Trophoblast cell (in vitro differentiated cells and primary cell): ENCODE measurements at regions not wholly inside any gene's neighbourhood (a gene's known extent, or its start where the extent isn't known, plus 50 kb on each side); places are given as distances from the start of the nearest gene placed in this dataset.

Source experiments
- DNase-seq, 2 donors: peaks; one replicate each; pipeline ENCODE4 v3.0.0-alpha.2; 2016
- H2AFZ ChIP-seq: 2 replicates; pipeline ENCODE4 v1.6.1; 2013; ENCODE audit warnings: low read length, moderate library complexity, mild to moderate bottlenecking; ENCODE audit not compliant: insufficient read depth, poor library complexity
- H2AK5ac ChIP-seq: 2 replicates; pipeline ENCODE4 v1.6.1; 2013; ENCODE audit warnings: mild to moderate bottlenecking, low read length
- H2BK120ac ChIP-seq: 2 replicates; pipeline ENCODE4 v1.6.1; 2013; ENCODE audit warnings: low read length, mild to moderate bottlenecking, moderate library complexity; ENCODE audit not compliant: insufficient read depth, poor library complexity
- H2BK12ac ChIP-seq: 2 replicates; pipeline ENCODE4 v1.6.1; 2013; ENCODE audit warnings: mild to moderate bottlenecking, low read length, moderate library complexity
- H2BK5ac ChIP-seq: 2 replicates; pipeline ENCODE4 v1.6.1; 2013; ENCODE audit warnings: low read length, low read depth, moderate library complexity, mild to moderate bottlenecking; ENCODE audit not compliant: poor library complexity
- H3K14ac ChIP-seq: 2 replicates; pipeline ENCODE4 v1.6.1; 2013; ENCODE audit warnings: mild to moderate bottlenecking, low read length
- H3K18ac ChIP-seq: 2 replicates; pipeline ENCODE4 v1.6.1; 2013; ENCODE audit warnings: mild to moderate bottlenecking, low read length
- H3K23ac ChIP-seq: 2 replicates; pipeline ENCODE4 v1.6.1; 2013; ENCODE audit warnings: low read length
- H3K27ac ChIP-seq: 2 replicates; pipeline ENCODE4 v1.5.1; 2013; ENCODE audit warnings: low read depth, mild to moderate bottlenecking, inconsistent platforms, low read length, moderate library complexity
- H3K27me3 ChIP-seq: 2 replicates; pipeline ENCODE4 v1.6.1; 2013; ENCODE audit warnings: inconsistent platforms, mild to moderate bottlenecking, low read length, moderate library complexity; ENCODE audit not compliant: insufficient read depth
- H3K36me3 ChIP-seq, 2 experiments: 1 replicate in 1 of 2; 2 replicates in 1 of 2; pipeline ENCODE4 v1.6.1; 2013; ENCODE audit warnings: low read length in 2 of 2, mild to moderate bottlenecking in 2 of 2, moderate library complexity in 1 of 2; ENCODE audit not compliant: insufficient read depth in 2 of 2, control insufficient read depth in 1 of 2
- H3K4ac ChIP-seq: 2 replicates; pipeline ENCODE4 v1.6.1; 2013; ENCODE audit warnings: low read depth, mild to moderate bottlenecking, low read length, moderate library complexity
- H3K4me1 ChIP-seq, 2 experiments: 1 replicate in 1 of 2; 2 replicates in 1 of 2; pipeline ENCODE4 v1.6.1; 2013; ENCODE audit warnings: low read length in 2 of 2, mild to moderate bottlenecking in 2 of 2, moderate library complexity in 1 of 2; ENCODE audit not compliant: insufficient read depth in 2 of 2, control insufficient read depth in 1 of 2
- H3K4me2 ChIP-seq: 2 replicates; pipeline ENCODE4 v1.6.1; 2013; ENCODE audit warnings: inconsistent platforms, mild to moderate bottlenecking, low read length, moderate library complexity
- H3K4me3 ChIP-seq: 2 replicates; pipeline ENCODE4 v1.5.1; 2013; ENCODE audit warnings: mild to moderate bottlenecking, low read depth, low read length, inconsistent platforms
- H3K79me1 ChIP-seq: one replicate; pipeline ENCODE4 v1.6.1; 2013; ENCODE audit warnings: low read length
- H3K79me2 ChIP-seq: 2 replicates; pipeline ENCODE4 v1.6.1; 2013; ENCODE audit warnings: low read length, mild to moderate bottlenecking; ENCODE audit not compliant: control insufficient read depth, insufficient read depth, poor library complexity
- H3K9ac ChIP-seq: 2 replicates; pipeline ENCODE4 v1.6.1; 2013; ENCODE audit warnings: mild to moderate bottlenecking, low read length
- H3K9me3 ChIP-seq: 2 replicates; pipeline ENCODE4 v1.6.1; 2013; ENCODE audit warnings: low read depth, mild to moderate bottlenecking, control low read depth, inconsistent platforms, low read length; ENCODE audit not compliant: insufficient read depth
- H4K12ac ChIP-seq: 2 replicates; pipeline ENCODE4 v1.6.1; 2013; ENCODE audit warnings: low read depth, mild to moderate bottlenecking, low read length, moderate library complexity
- H4K8ac ChIP-seq: 2 replicates; pipeline ENCODE4 v1.6.1; 2013; ENCODE audit warnings: low read depth, mild to moderate bottlenecking, low read length, moderate library complexity
- H4K91ac ChIP-seq: one replicate; pipeline ENCODE4 v1.6.1; 2013; ENCODE audit warnings: low read depth, mild to moderate bottlenecking, low read length, moderate library complexity
- WGBS: extraction: QIAGEN DNeasy Blood & Tissue Kit; methylation state at CpG from one replicate; pipeline ENCODE4 v1.1.7; 2013; ENCODE audit warnings: missing lambda C conversion rate; ENCODE audit not compliant: insufficient read length, insufficient coverage; ENCODE audit errors: extremely low coverage; 5-methylcytosine and 5-hydroxymethylcytosine counted together

- H3K27me3 ChIP-seq, result no peaks in the 10 kb centered on the region
- no peaks in the 10 kb centered on the region for H3K79me2 ChIP-seq
- H3K79me1 ChIP-seq, result no peaks in the 10 kb centered on the region
- no peak overlapping the region for H3K18ac ChIP-seq
- H3K9me3 ChIP-seq, result no peaks in the 10 kb centered on the region
- no peak overlapping the region for H4K8ac ChIP-seq
- no peak overlapping the region for H3K4me2 ChIP-seq
- DNase-seq, result no peak
- no peak overlapping the region for H2BK12ac ChIP-seq
- H3K23ac ChIP-seq, result no peak overlapping the region
- no peak overlapping the region for H2AFZ ChIP-seq
- no peak overlapping the region for H4K91ac ChIP-seq
- no peak overlapping the region for H3K27ac ChIP-seq
- no peak overlapping the region for H4K12ac ChIP-seq
- no peak overlapping the region for H3K4me3 ChIP-seq
- no peak overlapping the region for H3K14ac ChIP-seq
- H2BK120ac ChIP-seq, result no peak overlapping the region
- H2BK5ac ChIP-seq, result no peak overlapping the region
- peaks cover 7 to 9% of the 10 kb centered on the region in 2 experiments for H3K4me1 ChIP-seq
- H3K36me3 ChIP-seq, result no peaks in the 10 kb centered on the region
- H3K4ac ChIP-seq, result no peak overlapping the region
- H2AK5ac ChIP-seq, result no peak overlapping the region
- H3K9ac ChIP-seq, result no peak overlapping the region
- no CpG with 5 or more reads among the region's 11 CpGs for WGBS
Measured at GRCh38 chr15:98445315-98445714, 203.0 kb upstream of the IGF1R start.

- no CpG with 5 or more reads among the region's 8 CpGs for WGBS
- H2BK5ac ChIP-seq, result no peak overlapping the region
- DNase-seq, result no peak
Measured at GRCh38 chr15:98446083-98446482, 202.3 kb upstream of the IGF1R start.

GRCh38 chr15:98447069-98447468 is 201.3 kb upstream of the IGF1R start:
- Histone ChIP-seq H3K4me3 (no peak overlapping the region), H3K79me2 (no peaks in the 10 kb centered on the region), H4K8ac (no peak overlapping the region), H2BK120ac (no peak overlapping the region), H3K23ac (no peak overlapping the region), H3K18ac (no peak overlapping the region), H4K91ac (no peak overlapping the region), H3K27ac (no peak overlapping the region), H2BK12ac (no peak overlapping the region), H3K4ac (no peak overlapping the region), H3K14ac (no peak overlapping the region), H2AK5ac (no peak overlapping the region), H2AFZ (no peak overlapping the region), H3K36me3 (no peaks in the 10 kb centered on the region), H3K27me3 (no peaks in the 10 kb centered on the region), H3K9ac (no peak overlapping the region), H3K9me3 (no peaks in the 10 kb centered on the region), H3K79me1 (no peaks in the 10 kb centered on the region), H2BK5ac (no peak overlapping the region), H3K4me1 (peaks cover 7 to 9% of the 10 kb centered on the region in 2 experiments), H4K12ac (no peak overlapping the region), H3K4me2 (no peak overlapping the region)
- WGBS, result no CpG with 5 or more reads among the region's 8 CpGs
- no peak for DNase-seq

More at GRCh38 chr15:98446083-98446482, 202.3 kb upstream of the IGF1R start:
- H2BK120ac ChIP-seq, result no peak overlapping the region
- H3K9me3 ChIP-seq, result no peaks in the 10 kb centered on the region
- no peak overlapping the region for H4K12ac ChIP-seq
- H3K14ac ChIP-seq, result no peak overlapping the region
- no peak overlapping the region for H3K4ac ChIP-seq
- no peaks in the 10 kb centered on the region for H3K79me1 ChIP-seq
- H3K79me2 ChIP-seq, result no peaks in the 10 kb centered on the region
- H4K8ac ChIP-seq, result no peak overlapping the region
- no peak overlapping the region for H3K4me2 ChIP-seq
- H2BK12ac ChIP-seq, result no peak overlapping the region
- H3K18ac ChIP-seq, result no peak overlapping the region
- H3K23ac ChIP-seq, result no peak overlapping the region
- H3K9ac ChIP-seq, result no peak overlapping the region
- H2AK5ac ChIP-seq, result no peak overlapping the region
- H4K91ac ChIP-seq, result no peak overlapping the region
- H3K4me1 ChIP-seq, result peaks cover 7 to 9% of the 10 kb centered on the region in 2 experiments
- H3K4me3 ChIP-seq, result no peak overlapping the region
- H2AFZ ChIP-seq, result no peak overlapping the region
- H3K27me3 ChIP-seq, result no peaks in the 10 kb centered on the region
- H3K36me3 ChIP-seq, result no peaks in the 10 kb centered on the region
- no peak overlapping the region for H3K27ac ChIP-seq

GRCh38 chr15:98451236-98451635 is 197.1 kb upstream of the IGF1R start:
- Histone ChIP-seq H3K4me2 (no peak overlapping the region), H2AK5ac (no peak overlapping the region), H3K9me3 (peaks cover 1% of the 10 kb centered on the region), H3K23ac (no peak overlapping the region), H2BK12ac (no peak overlapping the region), H2AFZ (no peak overlapping the region), H3K18ac (no peak overlapping the region), H3K4ac (no peak overlapping the region), H3K4me1 (no peaks in the 10 kb centered on the region), H3K79me2 (no peaks in the 10 kb centered on the region), H2BK5ac (no peak overlapping the region), H3K9ac (no peak overlapping the region), H3K36me3 (no peaks in the 10 kb centered on the region), H3K14ac (no peak overlapping the region), H4K12ac (no peak overlapping the region), H2BK120ac (no peak overlapping the region), H3K4me3 (no peak overlapping the region), H3K27ac (no peak overlapping the region), H4K8ac (no peak overlapping the region), H3K79me1 (no peaks in the 10 kb centered on the region), H3K27me3 (no peaks in the 10 kb centered on the region), H4K91ac (no peak overlapping the region)
- no CpG with 5 or more reads among the region's 11 CpGs for WGBS
- no peak for DNase-seq
